GM19351 (cell line): ENCODE measurements at regions not wholly inside any gene's neighbourhood (a gene's known extent, or its start where the extent isn't known, plus 50 kb on each side); places are given as distances from the start of the nearest gene placed in this dataset.

Experiments used
- ATAC-seq: cut with Tn5 transposase; IDR thresholded peaks from one replicate; pipeline ENCODE4 v1.9.1; 2021; ENCODE audit warnings: mild to moderate bottlenecking, moderate library complexity; ENCODE audit not compliant: unreplicated experiment

- ATAC-seq, result no peak
Measured at GRCh38 chr18:2425426-2426317, 145.6 kb downstream of the METTL4 start.

GRCh38 chr18:2430191-2430590 lies 141.1 kb downstream of the METTL4 start:
- no peak for ATAC-seq

DNA sequence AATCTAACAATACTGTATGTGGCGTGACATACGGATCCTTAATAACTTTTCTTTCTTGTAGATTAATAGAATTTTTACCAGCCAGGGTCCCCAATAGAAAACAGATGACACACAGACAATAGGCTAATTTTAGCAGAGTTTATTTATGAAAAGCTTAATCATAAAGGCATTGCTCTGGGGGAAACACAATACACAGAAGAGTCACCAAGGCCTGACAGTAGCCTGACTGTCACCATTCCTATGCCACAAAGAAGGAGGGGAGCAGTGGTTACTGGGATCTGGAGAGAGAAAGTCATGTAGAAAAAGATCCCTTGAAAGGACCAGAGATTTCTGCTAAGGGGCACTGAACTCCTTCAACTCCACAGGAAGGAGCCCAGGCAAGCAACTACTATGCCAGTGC lies 139.5 kb downstream of the METTL4 start:
- ATAC-seq, result no peak

GRCh38 chr18:2433366-2433765 lies 137.9 kb downstream of the METTL4 start:
- ATAC-seq, result no peak

DNA sequence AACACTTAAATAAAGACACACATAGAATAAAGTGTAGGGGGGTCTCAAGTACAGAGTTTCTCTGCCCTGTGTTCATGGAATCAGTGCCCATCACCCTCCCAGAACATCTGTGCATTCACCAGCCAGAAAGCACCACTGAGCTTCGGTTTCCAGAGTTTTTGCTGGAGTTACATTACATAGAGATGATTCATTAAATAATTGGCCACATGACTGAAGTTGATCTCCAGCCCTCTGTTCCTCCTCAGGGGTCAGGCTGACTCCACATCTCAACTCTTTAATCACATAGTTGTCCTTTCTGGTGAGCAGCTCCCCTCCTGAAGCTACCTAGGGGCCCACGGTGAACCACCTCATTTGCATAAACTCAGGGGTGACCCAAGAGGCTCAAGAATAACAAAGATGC lies 129.8 kb downstream of the METTL4 start:
- ATAC-seq, result no peak

- no peak for ATAC-seq
Measured at GRCh38 chr18:2442006-2442405, 129.3 kb downstream of the METTL4 start.

GRCh38 chr18:2442726-2443275 lies 128.5 kb downstream of the METTL4 start:
- no peak for ATAC-seq

DNA sequence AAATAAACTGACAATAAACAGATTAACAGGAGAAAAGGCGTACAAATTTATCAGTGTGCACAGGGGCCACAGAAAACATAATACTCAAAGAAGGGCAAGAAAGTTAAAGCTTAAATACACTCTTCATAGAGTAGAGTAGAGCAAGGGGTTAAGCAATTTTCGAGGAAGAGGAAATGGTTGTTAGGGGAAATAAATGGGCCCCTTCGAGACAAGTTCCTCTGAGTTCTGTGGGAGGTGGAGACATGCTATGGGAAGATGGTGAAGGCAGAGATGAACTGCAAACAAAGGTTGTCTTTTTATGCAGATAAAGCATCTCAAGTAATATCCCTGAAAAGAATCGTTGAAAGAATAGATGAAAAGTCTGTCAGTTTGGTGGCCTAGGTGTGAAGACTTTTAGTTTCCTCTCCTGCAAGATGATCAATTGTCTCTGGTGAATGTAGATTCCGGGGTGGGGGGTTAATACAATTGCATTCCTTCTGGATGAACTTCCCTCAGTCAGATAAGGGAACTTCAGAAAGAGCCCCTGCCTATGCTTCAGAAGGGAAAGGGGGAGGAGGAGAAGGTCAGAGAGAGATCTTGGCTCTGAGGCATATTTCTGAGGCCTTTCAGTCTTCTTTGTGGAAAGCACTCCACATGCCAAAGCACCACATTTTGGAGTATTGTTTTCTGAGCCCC lies 127.0 kb downstream of the METTL4 start:
- ATAC-seq, result no peak

GRCh38 chr18:2448565-2449151 lies 122.6 kb downstream of the METTL4 start:
- ATAC-seq, result no peak

- no peak for ATAC-seq
Measured at GRCh38 chr18:2451556-2451955, 119.7 kb downstream of the METTL4 start.

DNA sequence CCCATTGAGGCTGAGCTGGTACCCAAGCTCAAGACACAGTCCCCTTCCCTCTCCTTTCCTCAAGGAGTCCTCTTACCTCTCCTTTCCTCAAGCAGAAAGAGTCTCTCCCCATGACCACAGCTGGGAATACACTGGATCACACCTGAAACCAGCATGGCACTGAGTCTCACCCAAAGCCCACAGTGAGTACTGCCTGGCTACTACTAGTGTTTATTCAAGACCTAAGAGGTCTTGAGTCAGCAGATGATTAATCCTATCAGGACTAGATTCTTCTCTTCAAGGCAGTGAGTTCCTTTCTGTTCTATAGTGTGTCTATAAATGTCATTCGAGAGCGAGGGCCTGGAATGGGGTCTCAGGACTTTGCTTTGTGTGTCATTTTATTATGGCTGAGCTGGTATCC lies 111.4 kb downstream of the METTL4 start:
- ATAC-seq, result no peak

GRCh38 chr18:2466978-2467377 lies 104.3 kb downstream of the METTL4 start:
- ATAC-seq, result no peak

- ATAC-seq, result no peak
Measured at GRCh38 chr18:2468051-2468450, 103.3 kb downstream of the METTL4 start.

- no peak for ATAC-seq
Measured at GRCh38 chr18:2471523-2471922, 99.8 kb downstream of the METTL4 start.

DNA sequence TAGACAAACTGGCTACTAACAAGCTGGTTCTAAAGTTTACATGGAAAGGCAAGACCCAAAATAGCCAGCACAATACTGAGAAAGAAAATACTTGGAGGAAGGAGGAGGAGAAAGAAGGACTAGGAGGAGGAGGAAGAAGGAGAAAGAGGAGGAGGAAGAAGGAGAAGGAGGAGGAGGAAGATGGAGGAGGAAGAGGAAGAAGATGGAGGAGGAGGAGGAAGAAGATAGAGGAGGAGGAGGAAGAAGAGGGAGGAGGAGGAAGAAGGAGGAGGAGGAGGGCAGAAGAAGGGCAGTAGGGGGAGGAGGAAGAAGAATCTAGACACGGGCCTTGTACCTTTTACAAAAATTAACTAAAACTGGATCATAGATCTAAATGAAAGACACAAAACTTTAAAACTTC lies 92.6 kb downstream of the METTL4 start:
- no peak for ATAC-seq

DNA sequence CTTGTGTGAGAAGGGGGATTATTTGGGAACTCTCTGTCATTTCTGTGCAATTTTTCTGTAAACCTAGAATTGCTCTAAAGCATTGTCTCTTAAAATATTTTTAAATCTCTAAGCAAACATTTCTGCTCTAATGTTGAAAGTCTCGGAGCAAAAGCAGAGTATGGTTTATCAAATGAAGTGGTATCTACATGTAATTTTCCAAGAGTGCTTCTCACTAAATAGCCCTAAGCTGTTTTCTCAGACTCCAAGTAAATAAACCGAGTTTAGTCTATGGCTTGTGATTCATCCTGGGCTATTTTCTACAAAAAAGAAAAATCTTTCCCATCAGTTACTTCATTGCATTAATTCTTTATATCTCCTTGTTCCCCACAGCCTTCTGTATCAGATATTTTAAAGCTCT lies 90.8 kb downstream of the METTL4 start:
- ATAC-seq, result no peak

DNA sequence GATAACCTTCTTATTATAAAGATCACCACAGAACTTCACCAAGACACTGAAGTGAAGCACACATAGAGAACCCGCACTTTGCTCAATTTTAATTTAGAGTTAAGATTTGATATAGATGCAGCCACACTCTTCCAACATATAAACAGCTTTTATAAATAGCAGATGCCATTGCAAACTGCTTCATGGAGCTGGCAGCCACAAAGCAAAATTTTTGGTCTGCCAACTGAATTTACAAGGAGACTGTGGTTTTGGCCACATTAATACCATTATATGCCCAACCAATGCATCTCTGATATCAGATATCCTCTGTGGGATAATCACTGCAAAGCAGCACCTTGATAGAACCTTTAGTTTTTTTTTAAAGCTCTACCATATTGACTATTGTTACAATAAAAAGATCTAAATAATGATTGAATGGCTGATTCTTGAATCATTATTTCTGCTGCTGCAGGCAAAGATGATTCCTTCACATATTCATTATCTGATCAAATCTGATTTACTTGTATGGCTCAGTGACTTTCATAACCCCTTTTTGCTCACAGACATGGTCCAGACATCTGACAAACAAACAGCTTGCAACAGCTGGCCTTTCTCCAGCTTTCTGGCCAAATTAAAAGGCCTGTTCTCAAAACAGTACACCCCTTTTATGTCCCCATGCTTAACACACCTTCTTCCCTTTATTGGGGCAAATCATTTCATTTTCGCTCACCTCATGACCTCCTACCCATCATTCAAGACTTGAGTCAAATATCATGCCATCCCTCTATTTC lies 88.4 kb downstream of the METTL4 start:
- ATAC-seq, result no peak

DNA sequence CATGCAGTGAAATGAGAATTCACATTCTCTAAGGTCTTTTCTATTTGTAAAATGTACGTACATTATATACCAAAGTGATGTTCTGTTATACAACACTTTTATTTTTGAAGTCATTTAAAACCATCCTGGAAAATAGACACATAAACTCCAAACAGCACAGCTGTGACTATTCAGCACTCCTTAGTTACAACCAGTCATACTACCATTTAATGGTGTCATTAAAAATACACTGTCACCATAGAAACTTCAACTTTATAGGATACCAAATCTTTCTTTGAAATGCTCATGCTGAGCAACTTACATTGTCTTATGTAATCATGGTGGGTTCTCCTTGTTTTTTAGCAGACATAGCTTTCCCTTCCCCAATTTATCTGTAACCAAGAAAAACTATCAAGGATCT lies 85.3 kb downstream of the METTL4 start:
- ATAC-seq, result no peak

GRCh38 chr18:2486426-2486825 lies 84.9 kb downstream of the METTL4 start:
- ATAC-seq, result no peak
